IMR-90 (cell line): ENCODE measurements at regions not wholly inside any gene's neighbourhood (a gene's known extent, or its start where the extent isn't known, plus 50 kb on each side); places are given as distances from the start of the nearest gene placed in this dataset.

ENCODE experiments used
- ATAC-seq: fragments of 200-7000 bp; cut with Tn5 transposase; 2 replicates; pipeline ENCODE4 v1.9.1; 2020; ENCODE audit warnings: low read depth, mild to moderate bottlenecking, moderate library complexity
- BruUV-seq: library from RNA; stranded (reverse); fragments of 400-500 nt; replicated peaks from 2 replicates; lab custom pipeline; 2021; lab: Mats Ljungman, UMichigan
- CTCF ChIA-PET: fragments of 300-600 bp; formaldehyde crosslinking; extraction: SDS; loops from one replicate; lab custom pipeline; 2021; ENCODE audit warnings: antibody characterized with exemption; lab: Yijun Ruan, JAX
- POLR2A ChIA-PET: fragments of 300-600 bp; sonication (Branson Sonifier 250); formaldehyde crosslinking; loops from one replicate; lab custom pipeline; 2022; ENCODE audit warnings: antibody characterized with exemption; ENCODE audit not compliant: unreplicated experiment; lab: Charles Lee
- DNase-seq: peaks from one replicate; pipeline ENCODE4 v3.0.0; 2013
- H2AFZ ChIP-seq: replicated peaks from 2 replicates; pipeline ENCODE3; 2013; ENCODE audit warnings: low read length, mild to moderate bottlenecking; ENCODE audit not compliant: poor library complexity
- H2AK5ac ChIP-seq: 2 replicates; pipeline ENCODE4 v1.6.1; 2013; ENCODE audit warnings: low read depth, low read length, inconsistent platforms
- H2AK9ac ChIP-seq: replicated peaks from 2 replicates; pipeline ENCODE3; 2013; ENCODE audit warnings: mild to moderate bottlenecking, low read depth, low read length, moderate library complexity; ENCODE audit not compliant: poor library complexity
- H2BK120ac ChIP-seq: 2 replicates; pipeline ENCODE4 v1.6.1; 2013; ENCODE audit warnings: low read depth, low read length, inconsistent platforms
- H2BK15ac ChIP-seq: 3 replicates; pipeline ENCODE4 v1.6.1; 2013; ENCODE audit warnings: low read depth, low read length, inconsistent platforms
- H2BK20ac ChIP-seq: 2 replicates; pipeline ENCODE4 v1.6.1; 2013; ENCODE audit warnings: low read depth, mild to moderate bottlenecking, inconsistent platforms, low read length, moderate library complexity
- H2BK5ac ChIP-seq: 2 replicates; pipeline ENCODE4 v1.6.1; 2013; ENCODE audit warnings: mild to moderate bottlenecking, low read depth, low read length, inconsistent platforms; ENCODE audit not compliant: poor library complexity, severe bottlenecking
- H3K14ac ChIP-seq: replicated peaks from 2 replicates; pipeline ENCODE4 v1.6.1; 2013; ENCODE audit warnings: low read depth, low read length, inconsistent platforms
- H3K18ac ChIP-seq: 2 replicates; pipeline ENCODE4 v1.6.1; 2013; ENCODE audit warnings: low read depth, low read length, control low read depth
- H3K23ac ChIP-seq: 2 replicates; pipeline ENCODE4 v1.6.1; 2013; ENCODE audit warnings: low read depth, low read length, inconsistent platforms
- H3K27ac ChIP-seq: 2 replicates; pipeline ENCODE4 v1.5.1; 2013; ENCODE audit warnings: mild to moderate bottlenecking, control low read depth, low read length; ENCODE audit not compliant: insufficient read depth
- H3K27me3 ChIP-seq: 2 replicates; pipeline ENCODE4 v1.6.1; 2013; ENCODE audit warnings: low read length; ENCODE audit not compliant: control insufficient read depth, insufficient read depth
- H3K36me3 ChIP-seq: 2 replicates; pipeline ENCODE4 v1.6.1; 2013; ENCODE audit warnings: low read length, mixed read lengths; ENCODE audit not compliant: control insufficient read depth, insufficient read depth
- H3K4ac ChIP-seq: 2 replicates; pipeline ENCODE4 v1.6.1; 2013; ENCODE audit warnings: low read depth, low read length, inconsistent platforms
- H3K4me1 ChIP-seq: 2 replicates; pipeline ENCODE4 v1.6.1; 2013; ENCODE audit warnings: low read length, mixed read lengths; ENCODE audit not compliant: control insufficient read depth, insufficient read depth
- H3K4me2 ChIP-seq: 2 replicates; pipeline ENCODE4 v1.6.1; 2013; ENCODE audit warnings: low read depth, mild to moderate bottlenecking, control low read depth, low read length, moderate library complexity
- H3K4me3 ChIP-seq: 2 replicates; pipeline ENCODE4 v1.5.1; 2013; ENCODE audit warnings: low read depth, mild to moderate bottlenecking, control low read depth, low read length, moderate library complexity; ENCODE audit not compliant: insufficient read depth
- H3K56ac ChIP-seq: 2 replicates; pipeline ENCODE4 v1.6.1; 2013; ENCODE audit warnings: low read length, inconsistent platforms; ENCODE audit not compliant: insufficient read depth; ENCODE audit errors: extremely low read depth
- H3K79me1 ChIP-seq, 2 experiments: 2 replicates each; pipeline ENCODE4 v1.6.1; 2013; ENCODE audit warnings: low read length in 2 of 2, inconsistent platforms in 1 of 2, low read depth in 1 of 2
- H3K9ac ChIP-seq: 2 replicates; pipeline ENCODE4 v1.6.1; 2013; ENCODE audit warnings: low read depth, low read length, control low read depth
- H3K9me1 ChIP-seq: 2 replicates; pipeline ENCODE4 v1.6.1; 2013; ENCODE audit warnings: low read length, inconsistent platforms; ENCODE audit not compliant: insufficient read depth
- H3K9me3 ChIP-seq: 2 replicates; pipeline ENCODE4 v1.6.1; 2013; ENCODE audit warnings: low read length; ENCODE audit not compliant: control insufficient read depth, insufficient read depth
- H4K20me1 ChIP-seq: 2 replicates; pipeline ENCODE4 v1.6.1; 2013; ENCODE audit warnings: low read length, inconsistent platforms; ENCODE audit not compliant: insufficient read depth
- H4K5ac ChIP-seq: 2 replicates; pipeline ENCODE4 v1.6.1; 2013; ENCODE audit warnings: mild to moderate bottlenecking, low read depth, low read length, control low read depth
- H4K8ac ChIP-seq, 2 experiments: 2 replicates each; pipeline ENCODE4 v1.6.1; 2013; ENCODE audit warnings: low read depth in 2 of 2, low read length in 2 of 2, control low read depth in 1 of 2, inconsistent platforms in 1 of 2
- H4K91ac ChIP-seq: 2 replicates; pipeline ENCODE4 v1.6.1; 2013; ENCODE audit warnings: low read depth, low read length, inconsistent platforms; ENCODE audit not compliant: insufficient read depth
- BHLHE40 ChIP-seq: fragments of 150-350 bp; IDR thresholded peaks from 2 replicates; pipeline ENCODE4 v1.6.1; 2016; ENCODE audit warnings: mild to moderate bottlenecking, low read depth, low read length
- CEBPB ChIP-seq: IDR thresholded peaks from 2 replicates; pipeline ENCODE4 v1.6.1; 2012; ENCODE audit warnings: low read depth, low read length, improper control_type of control experiment
- CHD1 ChIP-seq: IDR thresholded peaks from 2 replicates; pipeline ENCODE4 v1.6.1; 2012; ENCODE audit warnings: low read depth, low read length, improper control_type of control experiment
- CTCF ChIP-seq: conservative IDR thresholded peaks from 2 replicates; pipeline ENCODE4 v1.5.1; 2012; ENCODE audit warnings: mild to moderate bottlenecking, low read depth, low read length, improper control_type of control experiment
- ELK1 ChIP-seq: fragments of 150-350 bp; IDR thresholded peaks from 2 replicates; pipeline ENCODE4 v1.6.1; 2016; ENCODE audit warnings: low read depth, mild to moderate bottlenecking, low read length, moderate library complexity, borderline replicate concordance
- FOS ChIP-seq: fragments of 150-350 bp; IDR thresholded peaks from 2 replicates; pipeline ENCODE4 v1.6.1; 2016; ENCODE audit warnings: low read depth, low read length
- MAFK ChIP-seq: IDR thresholded peaks from 2 replicates; pipeline ENCODE4 v1.6.1; 2012; ENCODE audit warnings: low read depth, low read length, improper control_type of control experiment
- MAZ ChIP-seq: IDR thresholded peaks from 2 replicates; pipeline ENCODE4 v1.6.1; 2012; ENCODE audit warnings: low read depth, mild to moderate bottlenecking, low read length, improper control_type of control experiment, moderate library complexity, borderline replicate concordance
- MXI1 ChIP-seq: IDR thresholded peaks from 2 replicates; pipeline ENCODE4 v1.6.1; 2012; ENCODE audit warnings: low read depth, mild to moderate bottlenecking, low read length, moderate library complexity, borderline replicate concordance
- NFE2L2 ChIP-seq: fragments of 150-350 bp; IDR thresholded peaks from 2 replicates; pipeline ENCODE4 v1.6.1; 2016; ENCODE audit warnings: low read depth, mild to moderate bottlenecking, low read length
- POLR2A ChIP-seq: IDR thresholded peaks from 2 replicates; pipeline ENCODE4 v1.6.1; 2012; ENCODE audit warnings: mild to moderate bottlenecking, low read depth, low read length
- RAD21 ChIP-seq: IDR thresholded peaks from 2 replicates; pipeline ENCODE4 v1.6.1; 2012; ENCODE audit warnings: low read length, improper control_type of control experiment
- RCOR1 ChIP-seq: IDR thresholded peaks from 2 replicates; pipeline ENCODE4 v1.6.1; 2012; ENCODE audit warnings: mild to moderate bottlenecking, low read length, improper control_type of control experiment; ENCODE audit not compliant: insufficient replicate concordance
- RFX5 ChIP-seq: IDR thresholded peaks from 2 replicates; pipeline ENCODE4 v1.8.0; 2012; ENCODE audit warnings: low read depth, mild to moderate bottlenecking, low read length, moderate library complexity
- SMC3 ChIP-seq: fragments of 150-350 bp; IDR thresholded peaks from 2 replicates; pipeline ENCODE4 v1.6.1; 2016; ENCODE audit warnings: low read depth, mild to moderate bottlenecking, antibody characterized with exemption, low read length, moderate library complexity
- USF2 ChIP-seq: fragments of 150-350 bp; IDR thresholded peaks from 2 replicates; pipeline ENCODE4 v1.6.1; 2017; ENCODE audit warnings: mild to moderate bottlenecking, antibody characterized with exemption, low read length, low read depth
- dilution Hi-C: fragments of 300-500 bp; cut with HindIII; formaldehyde crosslinking; loops from one replicate; pipeline ENCODE4 v1.14.3; 2018; ENCODE audit warnings: low sequenced_read_pairs; ENCODE audit not compliant: unreplicated experiment
- in situ Hi-C: fragments of 300-500 bp; cut with MboI; formaldehyde crosslinking; loops from 3 replicates; pipeline ENCODE4 v1.14.3; 2019; ENCODE audit warnings: low sequenced_read_pairs, inconsistent platforms, mixed read lengths
- intact Hi-C: fragments of 100-400 bp; cut with micrococcal nuclease; formaldehyde crosslinking; loops from 2 replicates; pipeline ENCODE4 v1.10.0; 2022

GRCh38 chr5:52491818-52492217 is 295.9 kb upstream of the ITGA1 start:
- TF ChIP-seq RCOR1 (no peak), BHLHE40 (no peak), FOS (no peak), SMC3 (no peak), RFX5 (no peak), ELK1 (no peak), NFE2L2 (no peak), CEBPB (no peak), MAFK (no peak), CHD1 (no peak), CTCF (no peak), MAZ (no peak), POLR2A (no peak), RAD21 (no peak), USF2 (no peak), MXI1 (no peak)
- no TSS peak for BruUV-seq
- H3K9me1 ChIP-seq = no peaks in the 10 kb centered on the region
- in situ Hi-C loops = no loop called here
- H4K20me1 ChIP-seq = no peaks in the 10 kb centered on the region
- no peaks in the 10 kb centered on the region for H3K79me1 ChIP-seq
- no peak overlapping the region for H3K4me2 ChIP-seq
- H3K23ac ChIP-seq = no peak overlapping the region
- H2AFZ ChIP-seq = no peak overlapping the region
- H3K56ac ChIP-seq = no peak overlapping the region
- POLR2A ChIA-PET = no interaction called here
- dilution Hi-C loops = no loop called here
- H4K91ac ChIP-seq = no peak overlapping the region
- no peak overlapping the region for H3K4me3 ChIP-seq
- no peaks in the 10 kb centered on the region for H3K36me3 ChIP-seq
- no peak overlapping the region for H4K5ac ChIP-seq
- no peaks in the 10 kb centered on the region for H3K4me1 ChIP-seq
- H3K27ac ChIP-seq = no peak overlapping the region
- H2AK5ac ChIP-seq = no peak overlapping the region
- no peak overlapping the region for H3K9ac ChIP-seq
- no peak overlapping the region for H2BK5ac ChIP-seq
- ATAC-seq (no peak), DNase-seq (no peak)
- no peak overlapping the region for H4K8ac ChIP-seq
- H3K4ac ChIP-seq = no peak overlapping the region
- no peak overlapping the region for H2BK15ac ChIP-seq
- H3K9me3 ChIP-seq = no peaks in the 10 kb centered on the region
- intact Hi-C loops = no loop called here
- CTCF ChIA-PET = no interaction called here
- H2AK9ac ChIP-seq = no peak overlapping the region
- no peak overlapping the region for H3K14ac ChIP-seq
- no peak overlapping the region for H2BK20ac ChIP-seq
- no peak overlapping the region for H3K18ac ChIP-seq
- no peak overlapping the region for H2BK120ac ChIP-seq
- no peaks in the 10 kb centered on the region for H3K27me3 ChIP-seq
